Type B pancreatic cell (in vitro differentiated cells): ENCODE measurements at regions not wholly inside any gene's neighbourhood (a gene's known extent, or its start where the extent isn't known, plus 50 kb on each side); places are given as distances from the start of the nearest gene placed in this dataset.

Source experiments
- DNase-seq: peaks from one replicate; pipeline ENCODE4 v3.0.0; 2021; ENCODE audit warnings: mixed read lengths; ENCODE audit not compliant: unreplicated experiment; ENCODE audit errors: extremely low spot score
- H3K27ac Mint-ChIP-seq: 2 replicates; pipeline ENCODE4 v1.8.0; 2021; ENCODE audit warnings: mild to moderate bottlenecking, mixed read lengths
- H3K27me3 Mint-ChIP-seq: 2 replicates; pipeline ENCODE4 v1.8.0; 2021; ENCODE audit warnings: mixed read lengths
- H3K36me3 Mint-ChIP-seq: 2 replicates; pipeline ENCODE4 v1.8.0; 2021; ENCODE audit warnings: mixed read lengths
- H3K4me1 Mint-ChIP-seq: one replicate; pipeline ENCODE4 v1.8.0; 2021; ENCODE audit warnings: mixed read lengths; ENCODE audit not compliant: unreplicated experiment
- H3K4me3 Mint-ChIP-seq: 2 replicates; pipeline ENCODE4 v1.8.0; 2021; ENCODE audit warnings: mild to moderate bottlenecking, mixed read lengths
- H3K9me3 Mint-ChIP-seq: 2 replicates; pipeline ENCODE4 v1.8.0; 2021; ENCODE audit warnings: mixed read lengths
- CTCF ChIP-seq: fragments of 200-600 bp; sonication (generic); conservative IDR thresholded peaks from 2 replicates; pipeline ENCODE4 v1.5.0; 2021; ENCODE audit warnings: antibody characterized with exemption, mild to moderate bottlenecking

DNA sequence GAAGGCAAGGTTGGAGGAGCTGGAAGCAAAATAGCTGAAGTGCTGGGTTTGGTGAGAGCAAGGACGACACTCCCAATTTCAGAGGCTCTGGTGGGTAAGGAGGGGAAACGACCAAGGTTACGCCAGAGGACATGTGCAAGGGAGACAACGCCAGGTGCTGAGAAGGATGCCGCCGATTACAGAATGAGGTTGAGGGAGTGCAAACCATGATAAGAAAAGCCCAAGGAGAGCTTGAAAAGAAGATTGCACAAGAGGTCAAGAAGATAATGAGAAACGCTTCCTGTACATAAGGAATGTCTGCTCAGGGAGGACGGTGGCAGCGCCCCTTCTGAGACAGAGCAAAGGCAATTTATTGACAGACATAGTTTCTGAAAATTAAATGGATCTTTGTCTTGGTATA is 382.0 kb upstream of the PROX1 start:
- Mint-ChIP-seq H3K9me3 (no peaks in the 10 kb centered on the region), H3K27ac (no peak overlapping the region), H3K4me1 (peaks cover 6% of the 10 kb centered on the region), H3K36me3 (no peaks in the 10 kb centered on the region), H3K4me3 (no peak overlapping the region), H3K27me3 (peaks cover 9% of the 10 kb centered on the region)
- no peak for DNase-seq
- TF ChIP-seq CTCF = no peak

DNA sequence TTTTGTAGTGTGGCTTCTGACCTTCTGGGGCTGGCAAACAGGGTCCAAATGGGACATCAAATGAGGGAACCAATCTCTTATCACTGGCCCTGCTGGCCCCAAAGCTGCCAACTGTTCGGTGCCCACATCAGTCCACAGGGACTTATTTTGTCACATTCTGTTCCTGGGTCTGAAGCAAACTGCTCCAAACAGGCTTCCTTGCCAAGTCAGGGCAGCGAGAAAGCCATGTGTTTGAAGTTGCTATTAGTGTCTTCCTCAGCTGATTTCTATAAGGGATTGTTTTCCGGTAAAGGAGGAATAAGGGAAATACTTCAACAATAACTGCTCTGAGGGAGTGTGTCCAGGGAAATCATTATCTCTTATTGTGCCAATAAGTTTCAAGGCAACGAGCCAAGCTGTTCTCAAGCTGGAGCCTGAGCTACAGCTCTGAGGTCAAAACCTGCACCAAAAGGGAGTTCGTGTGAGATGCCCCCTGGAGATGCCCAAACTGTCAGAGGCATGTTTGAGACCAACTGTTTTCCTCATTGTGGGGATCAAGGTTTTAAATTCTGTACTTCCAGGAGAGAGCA is 381.4 kb upstream of the PROX1 start:
- H3K27ac Mint-ChIP-seq = no peak overlapping the region
- H3K9me3 Mint-ChIP-seq = no peaks in the 10 kb centered on the region
- peaks cover 6% of the 10 kb centered on the region for H3K4me1 Mint-ChIP-seq
- no peak overlapping the region for H3K4me3 Mint-ChIP-seq
- H3K27me3 Mint-ChIP-seq = peaks cover 9% of the 10 kb centered on the region
- DNase-seq = no peak
- no peak for TF ChIP-seq CTCF
- no peaks in the 10 kb centered on the region for H3K36me3 Mint-ChIP-seq

GRCh38 chr1:213613549-213613948 is 374.2 kb upstream of the PROX1 start:
- Mint-ChIP-seq H3K9me3 (no peaks in the 10 kb centered on the region), H3K27me3 (peaks cover 9% of the 10 kb centered on the region)

DNA sequence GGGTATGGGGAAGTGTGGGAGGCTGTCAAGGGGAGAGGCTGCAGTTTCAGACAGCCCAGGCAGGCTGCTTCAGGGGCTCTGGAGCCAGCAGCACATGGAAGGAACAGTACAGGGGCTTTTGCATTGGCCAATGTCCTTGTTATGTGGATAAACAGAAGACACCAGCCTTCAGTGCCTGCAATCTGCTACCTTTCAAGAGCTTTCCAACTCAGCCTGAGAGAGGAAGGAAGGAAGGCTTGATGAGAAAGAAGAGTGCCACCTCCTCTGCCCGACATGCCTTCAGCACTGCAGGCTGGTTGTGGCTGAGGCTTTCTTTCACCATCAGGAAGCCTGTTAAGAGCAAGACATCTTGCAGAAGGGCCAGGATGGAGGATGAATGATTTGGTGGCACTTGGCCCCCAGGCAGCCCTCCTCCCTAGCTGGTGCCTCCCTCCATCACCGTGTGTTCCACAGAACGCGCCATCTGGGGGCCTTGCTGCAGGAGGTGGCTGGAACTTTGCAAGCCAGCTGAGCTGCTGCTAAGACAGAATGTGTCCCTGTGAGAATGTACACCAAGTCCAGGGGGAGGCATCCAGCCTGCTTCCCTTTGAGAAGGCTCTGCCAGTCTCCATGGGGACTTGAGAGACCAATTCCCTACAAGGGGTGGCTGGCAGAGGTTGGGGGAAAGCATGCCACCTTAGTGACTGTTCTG is 372.4 kb upstream of the PROX1 start:
- peaks cover 9% of the 10 kb centered on the region for H3K27me3 Mint-ChIP-seq
- H3K4me3 Mint-ChIP-seq = no peak overlapping the region
- H3K9me3 Mint-ChIP-seq = no peaks in the 10 kb centered on the region
- DNase-seq = no peak
- H3K36me3 Mint-ChIP-seq = no peaks in the 10 kb centered on the region
- peaks cover 5% of the 10 kb centered on the region for H3K4me1 Mint-ChIP-seq
- no peak for TF ChIP-seq CTCF
- no peak overlapping the region for H3K27ac Mint-ChIP-seq

More at GRCh38 chr1:213613549-213613948, 374.2 kb upstream of the PROX1 start:
- DNase-seq = no peak
- no peak for TF ChIP-seq CTCF
- Mint-ChIP-seq H3K4me1 (peaks cover 5% of the 10 kb centered on the region), H3K27ac (no peak overlapping the region), H3K4me3 (no peak overlapping the region), H3K36me3 (no peaks in the 10 kb centered on the region)

DNA sequence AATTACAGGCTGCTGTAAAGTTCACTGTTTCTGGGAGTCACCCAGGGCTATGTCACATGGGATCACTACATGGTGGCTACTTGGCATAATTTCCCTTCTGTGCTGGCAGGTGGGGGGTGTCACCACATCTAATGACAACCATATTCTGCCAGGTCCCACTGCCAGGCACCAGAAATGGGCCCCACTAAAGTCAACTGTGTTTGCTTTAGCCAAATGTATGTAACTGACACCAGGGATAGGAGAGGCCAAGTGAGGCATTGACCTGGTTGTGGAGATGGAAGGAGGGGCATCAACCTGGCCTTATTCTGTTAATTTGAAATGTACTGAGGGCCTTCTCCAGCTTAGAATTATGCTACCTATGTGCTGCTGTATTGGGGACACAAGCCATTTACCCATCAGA is 370.6 kb upstream of the PROX1 start:
- Mint-ChIP-seq H3K4me1 (peaks cover 5% of the 10 kb centered on the region), H3K4me3 (no peak overlapping the region), H3K27ac (no peak overlapping the region), H3K36me3 (no peaks in the 10 kb centered on the region), H3K9me3 (no peaks in the 10 kb centered on the region), H3K27me3 (peaks cover 9% of the 10 kb centered on the region)
- DNase-seq = no peak
- TF ChIP-seq CTCF = no peak
